GM06990 (cell line): ENCODE measurements at regions not wholly inside any gene's neighbourhood (a gene's known extent, or its start where the extent isn't known, plus 50 kb on each side); places are given as distances from the start of the nearest gene placed in this dataset.

Source experiments
- DNase-seq: peaks from one replicate; pipeline ENCODE4 v3.0.0-alpha.2; 2011; ENCODE audit not compliant: insufficient read length; ENCODE audit errors: extremely low read depth
- H3K27me3 ChIP-seq: replicated peaks from 2 replicates; pipeline ENCODE4 v1.6.0; 2011; ENCODE audit warnings: low read length; ENCODE audit not compliant: control insufficient read depth, insufficient read depth
- H3K36me3 ChIP-seq: 2 replicates; pipeline ENCODE4 v1.5.1; 2011; ENCODE audit warnings: low read length; ENCODE audit not compliant: control insufficient read depth, insufficient read depth
- H3K4me3 ChIP-seq: replicated peaks from 2 replicates; pipeline ENCODE4 v1.5.1; 2011; ENCODE audit warnings: low read depth, mild to moderate bottlenecking, control low read depth, low read length
- TF ChIP-seq, protein P1 (sequence below): IDR thresholded peaks from 2 replicates; pipeline ENCODE4 v1.5.1; 2011; ENCODE audit warnings: low read length, control low read depth, mild to moderate bottlenecking, inconsistent platforms; ENCODE audit not compliant: insufficient read depth, poor library complexity, severe bottlenecking

DNA sequence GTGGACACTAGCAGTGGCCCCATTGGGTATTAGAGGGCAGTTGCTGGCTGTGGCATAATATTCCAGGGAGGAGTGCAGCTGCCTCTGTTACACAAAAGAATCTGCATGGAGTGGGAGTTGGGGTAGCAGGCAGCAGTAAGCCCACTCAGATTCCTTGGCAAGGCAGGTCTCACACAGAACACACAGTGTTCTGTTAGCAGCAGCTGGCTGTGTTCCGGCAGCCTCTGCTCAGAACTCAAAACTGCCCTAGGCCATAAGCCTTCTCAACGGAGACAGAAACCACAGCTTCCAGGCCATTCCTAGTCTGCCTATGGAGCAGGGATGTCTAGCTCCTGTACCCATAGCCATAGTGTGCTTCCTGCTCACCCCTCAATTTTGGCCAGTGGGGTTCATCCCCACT lies 1085.4 kb downstream of the SLC6A15 start:
- no peak overlapping the region for H3K4me3 ChIP-seq
- no peaks in the 10 kb centered on the region for H3K36me3 ChIP-seq
- no peaks in the 10 kb centered on the region for H3K27me3 ChIP-seq
- no peak for DNase-seq
- TF ChIP-seq, protein P1, sequence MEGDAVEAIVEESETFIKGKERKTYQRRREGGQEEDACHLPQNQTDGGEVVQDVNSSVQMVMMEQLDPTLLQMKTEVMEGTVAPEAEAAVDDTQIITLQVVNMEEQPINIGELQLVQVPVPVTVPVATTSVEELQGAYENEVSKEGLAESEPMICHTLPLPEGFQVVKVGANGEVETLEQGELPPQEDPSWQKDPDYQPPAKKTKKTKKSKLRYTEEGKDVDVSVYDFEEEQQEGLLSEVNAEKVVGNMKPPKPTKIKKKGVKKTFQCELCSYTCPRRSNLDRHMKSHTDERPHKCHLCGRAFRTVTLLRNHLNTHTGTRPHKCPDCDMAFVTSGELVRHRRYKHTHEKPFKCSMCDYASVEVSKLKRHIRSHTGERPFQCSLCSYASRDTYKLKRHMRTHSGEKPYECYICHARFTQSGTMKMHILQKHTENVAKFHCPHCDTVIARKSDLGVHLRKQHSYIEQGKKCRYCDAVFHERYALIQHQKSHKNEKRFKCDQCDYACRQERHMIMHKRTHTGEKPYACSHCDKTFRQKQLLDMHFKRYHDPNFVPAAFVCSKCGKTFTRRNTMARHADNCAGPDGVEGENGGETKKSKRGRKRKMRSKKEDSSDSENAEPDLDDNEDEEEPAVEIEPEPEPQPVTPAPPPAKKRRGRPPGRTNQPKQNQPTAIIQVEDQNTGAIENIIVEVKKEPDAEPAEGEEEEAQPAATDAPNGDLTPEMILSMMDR = no peak

DNA sequence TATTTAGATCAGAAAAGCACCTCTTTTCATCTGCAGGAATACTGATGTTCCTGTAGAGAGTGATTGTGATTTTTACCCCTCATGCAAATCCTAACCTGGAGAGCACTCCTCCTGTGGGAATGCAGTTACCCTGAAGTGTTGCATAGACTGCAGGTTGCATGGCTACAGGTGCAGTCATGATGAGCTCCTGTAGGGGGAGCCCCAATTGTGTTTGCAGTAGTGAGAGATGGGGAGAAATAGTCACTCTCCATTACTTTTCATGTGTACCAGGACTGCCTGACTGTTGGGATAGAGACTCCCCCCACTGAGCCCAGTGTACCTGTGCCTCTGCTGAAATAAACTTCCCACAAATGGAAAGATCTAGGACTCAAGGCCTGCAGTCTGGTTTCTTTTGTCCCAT lies 1086.5 kb downstream of the SLC6A15 start:
- H3K27me3 ChIP-seq = no peaks in the 10 kb centered on the region
- DNase-seq = no peak
- TF ChIP-seq, protein P1 = peak; percentile 76
- H3K4me3 ChIP-seq = no peak overlapping the region
- no peaks in the 10 kb centered on the region for H3K36me3 ChIP-seq

DNA sequence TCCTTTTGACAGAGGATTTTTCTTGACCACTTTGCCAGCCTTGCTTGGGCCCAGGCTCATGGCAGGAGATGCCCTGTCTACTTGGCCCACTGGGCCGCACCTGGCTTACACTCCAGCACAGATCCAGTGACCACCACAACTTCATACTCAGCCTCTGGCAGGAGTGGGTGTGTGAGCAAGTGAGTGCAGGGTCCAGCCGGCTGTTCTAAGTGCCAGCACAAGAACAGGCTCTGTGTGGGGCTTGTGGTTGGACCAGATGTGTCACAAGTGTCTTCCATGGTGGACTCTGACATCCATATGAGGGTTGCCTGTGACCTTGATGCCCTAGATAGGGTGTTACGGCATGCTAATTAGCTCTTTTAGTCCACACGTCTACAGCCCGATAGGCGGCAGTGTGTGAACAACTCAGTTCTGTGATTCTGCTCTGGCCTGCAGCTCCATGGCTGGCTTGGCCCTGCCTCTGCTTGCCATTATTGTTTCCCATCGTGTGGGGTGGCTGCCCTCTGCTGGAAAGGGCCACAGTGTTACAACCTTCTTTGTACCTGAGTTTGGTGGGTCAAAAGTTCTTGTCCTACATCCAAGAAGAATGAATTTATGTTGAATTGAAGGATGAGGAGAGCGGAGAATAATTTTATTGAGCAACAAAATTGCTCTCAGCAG lies 1089.1 kb downstream of the SLC6A15 start:
- TF ChIP-seq, protein P1 = peak; percentile 72
- Histone ChIP-seq H3K36me3 (no peaks in the 10 kb centered on the region), H3K27me3 (no peaks in the 10 kb centered on the region), H3K4me3 (no peak overlapping the region)
- no peak for DNase-seq

DNA sequence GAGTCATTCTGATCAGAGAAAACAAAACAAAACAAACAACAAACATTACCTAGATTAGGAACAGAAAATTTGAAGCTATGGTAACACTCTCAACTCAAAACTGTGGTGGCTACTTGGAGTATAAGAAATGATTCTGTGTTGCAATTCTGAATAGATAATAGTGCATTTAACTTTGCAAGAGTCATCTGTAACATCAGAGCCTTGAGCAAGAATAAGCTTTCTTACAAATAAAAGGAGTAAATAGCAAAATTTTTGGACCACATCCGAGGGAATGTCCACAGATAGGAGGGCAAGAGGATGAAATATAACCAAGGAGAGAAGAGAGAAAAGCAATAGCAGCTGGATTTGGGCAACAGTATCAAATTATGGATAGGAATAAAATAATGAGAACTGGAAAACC lies 1090.6 kb downstream of the SLC6A15 start:
- Histone ChIP-seq H3K27me3 (no peaks in the 10 kb centered on the region), H3K36me3 (no peaks in the 10 kb centered on the region), H3K4me3 (no peak overlapping the region)
- TF ChIP-seq, protein P1 = no peak
- DNase-seq = no peak

DNA sequence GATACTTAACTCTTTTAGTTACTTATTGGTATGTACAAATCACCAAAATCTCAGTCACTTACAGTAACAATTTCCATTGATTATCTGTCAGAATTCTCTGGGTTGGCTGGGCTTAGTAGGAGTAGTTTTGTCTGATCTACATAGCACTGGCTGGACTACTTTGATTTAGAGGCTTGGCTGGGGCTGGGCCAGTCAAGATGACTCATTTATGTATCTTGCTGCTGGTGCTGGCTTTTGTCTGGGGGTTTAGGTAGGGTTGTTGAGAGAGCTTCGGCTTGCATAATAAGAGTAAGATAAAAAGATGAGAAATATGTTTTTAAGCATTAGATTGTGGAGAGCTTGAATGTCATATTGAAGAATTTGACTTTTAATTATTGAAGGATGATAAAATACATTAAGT lies 1093.7 kb downstream of the SLC6A15 start:
- no peak for DNase-seq
- Histone ChIP-seq H3K36me3 (no peaks in the 10 kb centered on the region), H3K4me3 (no peak overlapping the region), H3K27me3 (no peaks in the 10 kb centered on the region)
- TF ChIP-seq, protein P1 = no peak

DNA sequence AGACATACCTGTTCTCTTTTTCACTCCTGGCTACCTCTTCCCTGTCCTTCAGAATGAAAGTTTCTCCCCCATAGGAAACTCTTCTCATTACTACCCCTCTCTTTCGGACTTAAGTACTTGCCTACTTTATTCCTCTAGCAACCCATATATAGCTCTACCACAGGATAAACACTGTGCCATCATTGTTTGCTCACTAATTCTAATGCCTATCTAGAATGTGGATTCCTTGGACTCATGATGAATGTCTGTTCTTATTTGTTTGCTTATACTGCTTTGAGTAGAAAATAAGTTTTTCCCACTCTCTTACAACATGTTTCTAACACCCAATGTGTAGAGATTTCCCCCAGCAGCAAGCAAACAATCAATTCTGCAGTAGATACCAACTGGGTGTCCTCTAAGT lies 1094.9 kb downstream of the SLC6A15 start:
- DNase-seq = no peak
- TF ChIP-seq, protein P1 = no peak
- no peak overlapping the region for H3K4me3 ChIP-seq
- no peaks in the 10 kb centered on the region for H3K27me3 ChIP-seq
- no peaks in the 10 kb centered on the region for H3K36me3 ChIP-seq
